ENCODE measurements at regions not wholly inside any gene's neighbourhood (a gene's known extent, or its start where the extent isn't known, plus 50 kb on each side); places are given as distances from the start of the nearest gene placed in this dataset.

DNA sequence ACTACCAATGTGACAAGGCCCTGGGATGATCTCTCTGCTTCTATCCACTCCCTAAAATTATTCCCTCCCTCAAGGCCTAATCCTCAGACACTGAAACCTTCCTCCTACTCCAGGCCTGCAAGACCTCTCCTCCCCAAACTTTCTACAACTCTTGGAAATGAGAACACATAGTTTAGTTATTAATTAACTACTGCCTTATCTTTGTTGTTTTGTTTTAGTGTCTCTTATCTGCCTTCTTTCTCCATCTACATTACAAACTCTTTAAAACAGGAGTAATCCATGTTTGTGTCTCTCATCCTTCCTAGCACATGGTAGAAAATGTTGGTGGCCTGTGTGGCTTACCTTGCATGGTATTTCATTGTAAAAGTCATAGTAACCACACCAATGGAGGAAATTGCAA lies 139.9 kb upstream of the G2E3 start:
- Histone ChIP-seq H3K4me1 (ENCODE audit: insufficient read depth, low read length) (no peaks in the 10 kb centered on the region), H4K20me1 (ENCODE audit: control insufficient read depth, insufficient read depth, insufficient read length) (no peaks in the 10 kb centered on the region), H4K91ac (ENCODE audit: insufficient read length, low read depth, low read length) (no peak overlapping the region), H3K23me2 (ENCODE audit: insufficient read length, low read depth, low read length, poor library complexity, severe bottlenecking) (no peaks in the 10 kb centered on the region), H2AFZ (ENCODE audit: low read length) (no peak overlapping the region), H4K8ac (replicated peaks; ENCODE audit: insufficient read length, low read depth, low read length) (no peak overlapping the region), H3K27me3 (ENCODE audit: insufficient read depth, low read length) (no peaks in the 10 kb centered on the region), H3K4me2 (ENCODE audit: insufficient read depth, insufficient read length, low read length) (no peak overlapping the region), H3K14ac (ENCODE audit: insufficient read depth, low read length) (no peak overlapping the region), H3K9ac (ENCODE audit: extremely low read depth, insufficient read length, low read length) (no peak overlapping the region), H2BK120ac (ENCODE audit: low read depth, low read length, poor library complexity, severe bottlenecking) (no peak overlapping the region), H3K79me2 (ENCODE audit: insufficient read depth, low read length) (no peaks in the 10 kb centered on the region), H4K5ac (ENCODE audit: insufficient read length, low read depth, low read length) (no peak overlapping the region), H2BK20ac (ENCODE audit: low read depth, low read length, poor library complexity, severe bottlenecking) (no peak overlapping the region), H3K56ac (ENCODE audit: insufficient read length, low read depth, low read length) (no peak overlapping the region), H3K23ac (ENCODE audit: insufficient read length, low read depth, low read length) (no peak overlapping the region), H2AK5ac (ENCODE audit: insufficient read length, low read length) (no peak overlapping the region), H3K27ac (ENCODE audit: insufficient read length, low read depth, low read length) (no peak overlapping the region), H3K9me3 (ENCODE audit: control insufficient read depth, low read depth, low read length) (no peaks in the 10 kb centered on the region), H3K4ac (ENCODE audit: low read depth, low read length) (no peak overlapping the region), H3K79me1 (ENCODE audit: insufficient read depth, low read depth, low read length, poor library complexity, severe bottlenecking) (no peaks in the 10 kb centered on the region), H2BK12ac (ENCODE audit: insufficient read length, low read depth, low read length) (no peak overlapping the region), H3T11ph (ENCODE audit: low read length) (no peak overlapping the region), H3K18ac (ENCODE audit: insufficient read length, low read depth, low read length) (no peak overlapping the region), H2BK15ac (ENCODE audit: low read depth, low read length) (no peak overlapping the region), H2BK5ac (ENCODE audit: insufficient read length, low read length) (no peak overlapping the region)
- H3K4me1 Mint-ChIP-seq: peaks cover 9 to 10% of the 10 kb centered on the region in 2 experiments
- TF ChIP-seq CTCF (conservative IDR thresholded peaks at IDR 0.05): no peak
- H3K4me3 Mint-ChIP-seq: no peak overlapping the region
- no peak overlapping the region for H3K27ac Mint-ChIP-seq
- DNase-seq: no peak
- no peaks in the 10 kb centered on the region for H3K36me3 Mint-ChIP-seq (ENCODE audit: insufficient read depth in 1 of 3, low read depth in 3 of 3)
- no peaks in the 10 kb centered on the region for H3K27me3 Mint-ChIP-seq (ENCODE audit: low read depth)
- no peaks in the 10 kb centered on the region for H3K9me3 Mint-ChIP-seq

Data from H9 (cell line).